Body of pancreas (tissue), 4 donors: ENCODE measurements at regions not wholly inside any gene's neighbourhood (a gene's known extent, or its start where the extent isn't known, plus 50 kb on each side); places are given as distances from the start of the nearest gene placed in this dataset.

Experiments
- POLR2A ChIP-seq, 3 donors: fragments of 450-650 bp; IDR thresholded peaks; one replicate each; pipeline ENCODE4 v1.6.1; 2016; ENCODE audit warnings: antibody characterized with exemption in 3 of 3, mild to moderate bottlenecking in 2 of 3
- TF ChIP-seq, protein P1 (sequence below), 7 experiments: fragments of 450-650 bp in 4 of 7; fragments of 200-600 bp in 3 of 7; sonication (generic) in 3 of 7; IDR thresholded peaks; one replicate each; pipeline ENCODE4 v1.5.1; 2016 to 2019; ENCODE audit warnings: antibody characterized with exemption in 7 of 7

DNA sequence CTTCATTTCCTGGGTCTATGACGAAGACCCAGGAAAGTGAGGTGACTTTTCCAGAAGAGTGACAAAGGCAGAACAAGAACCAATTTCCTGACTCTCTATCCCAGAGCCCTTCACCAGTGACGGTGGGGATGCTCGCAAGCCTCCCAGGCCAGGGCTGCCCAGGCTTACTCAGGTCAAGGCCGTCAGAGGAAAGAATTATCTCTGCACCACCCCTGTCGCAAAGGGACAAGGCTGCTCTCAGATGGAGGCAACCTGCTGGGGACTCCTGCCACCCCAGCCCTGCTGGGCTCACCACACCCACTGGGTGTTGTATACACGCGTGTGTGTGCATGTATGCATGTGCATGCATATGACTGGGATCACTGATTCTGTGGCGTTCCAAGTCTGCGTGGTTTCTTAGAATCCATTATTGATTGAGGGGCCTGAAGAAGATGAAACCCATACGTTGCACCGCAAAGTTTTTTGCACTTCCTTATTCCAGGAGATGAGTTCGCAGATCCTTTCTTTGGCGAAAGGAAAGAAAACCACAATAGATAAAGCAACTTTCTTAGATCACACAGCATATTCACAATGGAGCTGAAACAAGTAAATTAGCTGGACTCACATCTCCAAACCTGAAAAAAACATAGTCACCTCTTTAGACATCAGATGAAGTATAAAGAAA is 255.8 kb downstream of the RHOU start:
- TF ChIP-seq, protein P1, sequence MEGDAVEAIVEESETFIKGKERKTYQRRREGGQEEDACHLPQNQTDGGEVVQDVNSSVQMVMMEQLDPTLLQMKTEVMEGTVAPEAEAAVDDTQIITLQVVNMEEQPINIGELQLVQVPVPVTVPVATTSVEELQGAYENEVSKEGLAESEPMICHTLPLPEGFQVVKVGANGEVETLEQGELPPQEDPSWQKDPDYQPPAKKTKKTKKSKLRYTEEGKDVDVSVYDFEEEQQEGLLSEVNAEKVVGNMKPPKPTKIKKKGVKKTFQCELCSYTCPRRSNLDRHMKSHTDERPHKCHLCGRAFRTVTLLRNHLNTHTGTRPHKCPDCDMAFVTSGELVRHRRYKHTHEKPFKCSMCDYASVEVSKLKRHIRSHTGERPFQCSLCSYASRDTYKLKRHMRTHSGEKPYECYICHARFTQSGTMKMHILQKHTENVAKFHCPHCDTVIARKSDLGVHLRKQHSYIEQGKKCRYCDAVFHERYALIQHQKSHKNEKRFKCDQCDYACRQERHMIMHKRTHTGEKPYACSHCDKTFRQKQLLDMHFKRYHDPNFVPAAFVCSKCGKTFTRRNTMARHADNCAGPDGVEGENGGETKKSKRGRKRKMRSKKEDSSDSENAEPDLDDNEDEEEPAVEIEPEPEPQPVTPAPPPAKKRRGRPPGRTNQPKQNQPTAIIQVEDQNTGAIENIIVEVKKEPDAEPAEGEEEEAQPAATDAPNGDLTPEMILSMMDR (IDR thresholded peaks at IDR 0.05), result no peak
- TF ChIP-seq POLR2A (IDR thresholded peaks at IDR 0.05), result no peak
